ENCODE measurements at regions not wholly inside any gene's neighbourhood (a gene's known extent, or its start where the extent isn't known, plus 50 kb on each side); places are given as distances from the start of the nearest gene placed in this dataset.

DNA sequence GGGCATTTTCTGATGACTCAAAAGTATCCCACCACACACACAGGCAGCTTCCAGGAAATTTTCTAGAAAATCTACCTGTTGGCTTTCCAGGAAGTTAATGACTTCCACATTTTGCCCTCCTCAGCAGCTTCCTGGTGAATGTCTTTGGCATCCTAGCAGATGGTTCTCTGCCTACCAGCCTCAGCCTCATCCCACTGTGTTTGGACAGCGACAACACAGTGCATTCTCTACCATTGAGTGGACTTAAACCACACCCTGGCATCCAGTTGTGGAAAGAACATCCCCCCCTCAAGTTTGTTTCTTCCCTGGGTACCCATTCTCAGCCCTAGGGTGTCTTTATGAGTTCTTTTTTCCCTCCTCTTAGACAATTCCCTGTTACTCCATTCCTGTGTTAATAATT lies 50.8 kb upstream of the GADL1 start:
- DNase-seq (ENCODE audit: low spot score) = no peak

- DNase-seq (ENCODE audit: low spot score) = no peak
These were observed 54.0 kb upstream of the GADL1 start for GRCh38 chr3:30948426-30948825.

DNA sequence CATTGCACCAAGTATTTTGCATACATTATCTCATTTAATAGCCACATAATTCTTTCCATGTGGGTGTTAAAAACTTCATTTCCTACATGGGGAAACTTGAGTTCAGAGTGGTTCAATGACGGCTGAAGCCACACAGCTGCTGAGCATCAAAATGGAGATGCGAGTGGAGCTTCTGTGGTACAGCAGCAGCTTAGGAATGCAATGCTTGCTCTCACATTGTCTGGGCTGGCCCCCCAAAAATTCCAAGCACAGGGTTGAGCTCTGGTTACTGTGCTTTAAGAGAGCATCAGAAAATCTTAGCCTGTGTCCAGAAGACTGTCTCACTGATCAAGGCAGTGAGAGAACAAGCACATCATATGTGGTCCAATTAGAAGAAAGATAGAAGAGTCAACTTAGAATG lies 57.4 kb upstream of the GADL1 start:
- no peak for DNase-seq (ENCODE audit: low spot score)

- no peak for DNase-seq (ENCODE audit: low spot score)
These were observed 58.3 kb upstream of the GADL1 start for GRCh38 chr3:30952786-30953185.

GRCh38 chr3:30954426-30954825 lies 60.0 kb upstream of the GADL1 start:
- no peak for DNase-seq (ENCODE audit: low spot score)

GRCh38 chr3:30962084-30962483 lies 67.6 kb upstream of the GADL1 start:
- DNase-seq (ENCODE audit: low spot score) = no peak

GRCh38 chr3:30962493-30962892 lies 68.0 kb upstream of the GADL1 start:
- no peak for DNase-seq (ENCODE audit: low spot score)

GRCh38 chr3:30963223-30963722 lies 68.8 kb upstream of the GADL1 start:
- no peak for DNase-seq (ENCODE audit: low spot score)

DNA sequence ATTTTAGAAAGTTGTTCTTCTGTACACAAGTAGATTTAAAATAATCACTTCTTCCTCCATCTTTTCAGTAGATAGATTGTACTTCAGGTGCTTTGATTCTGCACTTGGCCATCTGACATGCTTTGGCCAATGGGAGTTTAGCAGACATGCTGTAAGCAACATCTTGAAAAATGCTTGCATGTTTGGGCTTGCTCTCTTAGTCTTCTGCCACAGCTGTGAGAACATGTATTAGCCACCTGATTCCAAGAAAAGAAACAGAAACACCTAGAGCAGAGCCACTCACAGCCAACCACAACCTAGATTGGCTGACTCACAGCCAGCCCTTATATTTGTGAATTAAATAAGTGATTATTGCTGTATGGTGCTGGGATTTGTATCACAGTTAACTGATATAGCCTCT lies 70.2 kb upstream of the GADL1 start:
- no peak for DNase-seq (ENCODE audit: low spot score)

GRCh38 chr3:30966896-30967295 lies 72.4 kb upstream of the GADL1 start:
- no peak for DNase-seq (ENCODE audit: low spot score)

GRCh38 chr3:30970183-30970582 lies 75.7 kb upstream of the GADL1 start:
- DNase-seq (ENCODE audit: low spot score) = peak; percentile 3

DNA sequence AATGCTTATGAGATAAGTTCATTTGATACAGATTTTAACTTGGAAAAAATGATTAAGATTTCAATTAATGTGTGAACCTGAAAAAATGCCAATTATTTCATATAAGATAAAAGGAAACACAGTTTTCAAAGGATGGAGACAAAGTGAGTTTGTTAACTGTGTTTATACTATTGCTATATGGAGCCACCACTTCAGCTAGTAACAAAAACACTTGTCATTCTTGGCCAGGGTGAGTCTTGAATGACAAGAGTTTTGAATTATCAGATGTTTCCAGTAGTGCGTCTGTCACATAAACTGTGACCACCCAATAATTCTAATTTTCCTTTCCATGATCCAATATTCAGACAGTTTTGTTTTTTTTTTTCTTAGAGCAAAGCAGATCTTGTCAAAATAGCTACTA lies 78.0 kb upstream of the GADL1 start:
- DNase-seq (ENCODE audit: low spot score) = no peak

GRCh38 chr3:30974071-30974470 lies 79.6 kb upstream of the GADL1 start:
- no peak for DNase-seq (ENCODE audit: low spot score)

DNA sequence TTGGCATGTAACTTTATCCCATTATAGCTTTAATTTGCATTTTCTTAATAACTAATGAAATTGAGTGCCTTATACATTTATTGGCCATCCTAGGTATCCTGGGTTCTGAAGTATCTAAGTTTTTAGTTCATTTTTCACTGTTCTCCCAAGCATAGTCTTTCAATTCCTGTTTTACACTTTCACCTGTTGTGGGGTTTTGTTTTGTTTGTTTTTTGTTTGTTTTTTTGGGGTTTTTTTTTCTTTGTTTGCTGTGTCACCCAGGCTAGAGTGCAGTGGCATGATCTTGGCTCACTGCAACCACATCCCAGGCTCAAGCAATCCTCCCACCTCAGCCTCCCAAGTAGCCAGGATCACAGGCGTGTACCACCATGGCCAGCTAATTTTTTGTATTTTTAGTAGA lies 83.1 kb upstream of the GADL1 start:
- DNase-seq (ENCODE audit: low spot score) = no peak

- no peak for DNase-seq (ENCODE audit: low spot score)
These were observed 86.5 kb upstream of the GADL1 start for GRCh38 chr3:30980993-30981392.

DNA sequence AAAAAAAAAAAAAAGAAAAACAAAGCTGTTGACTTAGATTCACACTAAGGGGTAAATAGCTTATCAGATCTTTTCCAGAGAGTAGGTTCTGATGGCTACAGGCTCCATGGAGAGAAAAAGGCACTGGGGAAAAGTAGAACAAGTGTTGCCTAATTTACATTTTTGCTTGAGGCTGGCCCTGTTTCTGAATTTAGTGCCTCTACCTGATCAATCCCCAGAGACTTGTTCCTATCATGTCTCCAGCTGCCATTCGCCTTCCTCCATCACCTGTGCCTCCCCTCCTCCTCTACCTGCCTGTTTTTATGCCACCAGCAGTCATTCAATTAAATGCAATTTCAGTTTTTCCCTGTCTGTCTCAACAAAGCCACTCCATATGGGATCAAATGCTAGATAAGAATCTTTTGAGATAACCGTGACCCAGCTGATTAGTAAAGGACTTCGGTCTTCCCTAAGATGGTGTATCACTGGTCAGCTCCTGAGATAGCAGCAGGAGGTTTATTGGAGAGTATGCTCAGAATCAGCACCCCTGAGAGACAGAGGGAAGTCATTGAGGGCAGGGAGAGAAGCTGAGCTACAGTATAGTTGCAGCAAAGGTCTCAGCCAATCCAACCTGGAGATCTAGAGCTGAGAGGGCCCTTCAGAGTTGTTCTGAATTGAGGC lies 88.1 kb upstream of the GADL1 start:
- no peak for DNase-seq (ENCODE audit: low spot score)

GRCh38 chr3:30984855-30985749 lies 90.6 kb upstream of the GADL1 start:
- DNase-seq (ENCODE audit: low spot score) = no peak

GRCh38 chr3:30986551-30986950 lies 92.1 kb upstream of the GADL1 start:
- no peak for DNase-seq (ENCODE audit: low spot score)

DNA sequence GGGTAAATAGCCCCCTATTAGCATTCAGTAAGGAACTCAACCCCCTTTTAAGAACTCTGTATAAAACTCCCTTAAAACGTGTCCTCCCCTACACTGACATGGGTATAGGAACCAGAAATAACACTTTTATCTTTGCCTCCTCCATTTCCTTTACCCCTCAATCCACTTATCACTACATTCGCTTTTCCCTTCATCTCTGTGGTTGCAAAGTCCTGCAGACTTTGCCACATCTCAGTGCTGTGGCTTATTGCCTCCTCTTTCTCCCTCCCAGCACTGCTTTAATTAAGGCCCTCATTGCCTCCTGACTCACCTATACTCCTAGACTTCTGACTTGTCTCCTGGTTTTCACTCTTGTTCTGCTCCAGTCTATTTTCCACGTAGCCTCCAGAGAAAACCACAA lies 94.3 kb upstream of the GADL1 start:
- DNase-seq (ENCODE audit: low spot score) = no peak

GRCh38 chr3:30989276-30990030 lies 95.0 kb upstream of the GADL1 start:
- DNase-seq (ENCODE audit: low spot score) = no peak

DNA sequence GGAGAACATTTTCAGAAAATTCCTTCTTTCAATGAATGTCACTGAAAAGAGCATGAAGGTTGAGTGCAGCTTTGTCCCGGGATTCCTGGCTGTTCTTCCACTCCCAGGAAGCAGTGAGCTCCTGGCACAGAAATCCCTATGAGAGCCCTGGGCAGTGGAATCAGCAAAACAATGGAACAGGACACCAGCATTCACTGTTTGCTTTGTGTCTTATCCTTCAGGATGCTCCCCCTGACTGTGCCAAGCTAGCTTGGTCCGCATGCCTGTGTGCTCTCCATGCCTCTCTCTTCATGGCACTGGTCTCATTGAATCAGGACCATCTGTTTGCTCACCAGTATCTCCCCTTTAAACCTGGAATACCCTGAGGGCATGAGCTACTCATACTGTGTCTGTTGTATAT lies 102.0 kb upstream of the GADL1 start:
- no peak for DNase-seq (ENCODE audit: low spot score)

- DNase-seq (ENCODE audit: low spot score) = no peak
These were observed 108.3 kb upstream of the GADL1 start for GRCh38 chr3:31002730-31003129.

Measured in CD4-positive, alpha-beta T cell treated with Interleukin-6 at 100 ng/mL for 8 hours (primary cell).